ENCODE measurements at regions not wholly inside any gene's neighbourhood (a gene's known extent, or its start where the extent isn't known, plus 50 kb on each side); places are given as distances from the start of the nearest gene placed in this dataset.

- Histone ChIP-seq H3K4me3 (ENCODE audit: control insufficient read depth in 2 of 3, extremely low read depth in 1 of 3, insufficient read depth in 2 of 3, low read depth in 1 of 3, low read length in 3 of 3) (no peak overlapping the region), H3K4me1 (ENCODE audit: control insufficient read depth, extremely low read depth, insufficient read depth, low read length) (no peaks in the 10 kb centered on the region), H4K20me1 (ENCODE audit: control insufficient read depth, extremely low read depth, insufficient read depth, low read length) (no peaks in the 10 kb centered on the region), H3K9me1 (ENCODE audit: control insufficient read depth, extremely low read depth, insufficient read depth, low read length) (no peaks in the 10 kb centered on the region), H3K27me3 (ENCODE audit: control insufficient read depth, extremely low read depth, insufficient read depth, low read length) (no peaks in the 10 kb centered on the region), H3K36me3 (ENCODE audit: control insufficient read depth in 2 of 2, extremely low read depth in 1 of 2, insufficient read depth in 2 of 2, low read length in 2 of 2) (no peaks in the 10 kb centered on the region), H2AFZ (ENCODE audit: control insufficient read depth, low read length) (no peak overlapping the region), H3K27ac (ENCODE audit: control insufficient read depth, insufficient read depth, low read length) (no peak overlapping the region), H3K4me2 (ENCODE audit: control insufficient read depth, extremely low read depth, insufficient read depth, low read depth, low read length) (no peak overlapping the region), H3K79me2 (ENCODE audit: control insufficient read depth, insufficient read depth, low read length) (no peaks in the 10 kb centered on the region), H3K9ac (ENCODE audit: control insufficient read depth, extremely low read depth, insufficient read depth, low read length) (no peak overlapping the region), H3K9me3 (ENCODE audit: control insufficient read depth, low read depth, low read length) (no peaks in the 10 kb centered on the region)
- TF ChIP-seq EZH2 (IDR thresholded peaks at IDR 0.05; ENCODE audit: low read length), result no peak
- no peak for TF ChIP-seq CTCF (optimal IDR thresholded peaks at IDR 0.05 in 1 of 3, IDR thresholded peaks at IDR 0.05 in 1 of 3, conservative IDR thresholded peaks at IDR 0.05 in 1 of 3; ENCODE audit: extremely low read depth in 1 of 3, insufficient read depth in 2 of 3, low read length in 3 of 3)
- DNase-seq (ENCODE audit: low read depth, low spot score) (no peak), FAIRE-seq (no peak)
- dilution Hi-C loops (cut with MboI; ENCODE audit: extremely low pct_ligation_motif_present, low sequenced_read_pairs), result no loop called here
Observed at GRCh38 chr5:118311103-118311819, 677.1 kb downstream of the DTWD2 start.

DNA sequence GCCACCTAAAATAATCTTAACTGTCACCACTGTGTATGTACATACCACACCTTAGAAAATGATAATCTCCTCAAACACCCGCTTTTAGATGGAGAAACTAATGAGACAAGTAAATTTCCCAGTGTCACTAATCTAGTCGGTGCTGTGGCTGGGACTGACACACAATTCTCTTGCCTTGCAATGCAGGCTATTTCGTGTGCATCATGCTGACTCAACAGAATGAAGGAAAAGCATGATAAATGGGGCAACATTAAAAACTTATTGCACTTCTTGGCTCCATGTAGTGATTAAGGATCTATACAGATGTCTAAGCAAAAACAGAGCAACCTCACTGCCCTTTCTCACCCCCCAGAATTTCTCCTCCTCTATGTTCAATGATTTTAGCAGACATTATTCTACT lies 677.9 kb downstream of the DTWD2 start:
- Histone ChIP-seq H3K9ac (ENCODE audit: control insufficient read depth, extremely low read depth, insufficient read depth, low read length) (no peak overlapping the region), H3K79me2 (ENCODE audit: control insufficient read depth, insufficient read depth, low read length) (no peaks in the 10 kb centered on the region), H3K27ac (ENCODE audit: control insufficient read depth, insufficient read depth, low read length) (no peak overlapping the region), H2AFZ (ENCODE audit: control insufficient read depth, low read length) (no peak overlapping the region), H3K4me2 (ENCODE audit: control insufficient read depth, extremely low read depth, insufficient read depth, low read depth, low read length) (no peak overlapping the region), H3K4me3 (ENCODE audit: control insufficient read depth in 2 of 3, extremely low read depth in 1 of 3, insufficient read depth in 2 of 3, low read depth in 1 of 3, low read length in 3 of 3) (no peak overlapping the region), H3K9me1 (ENCODE audit: control insufficient read depth, extremely low read depth, insufficient read depth, low read length) (no peaks in the 10 kb centered on the region), H3K27me3 (ENCODE audit: control insufficient read depth, extremely low read depth, insufficient read depth, low read length) (no peaks in the 10 kb centered on the region), H3K36me3 (ENCODE audit: control insufficient read depth in 2 of 2, extremely low read depth in 1 of 2, insufficient read depth in 2 of 2, low read length in 2 of 2) (no peaks in the 10 kb centered on the region), H3K9me3 (ENCODE audit: control insufficient read depth, low read depth, low read length) (no peaks in the 10 kb centered on the region), H4K20me1 (ENCODE audit: control insufficient read depth, extremely low read depth, insufficient read depth, low read length) (no peaks in the 10 kb centered on the region), H3K4me1 (ENCODE audit: control insufficient read depth, extremely low read depth, insufficient read depth, low read length) (no peaks in the 10 kb centered on the region)
- no peak for FAIRE-seq
- no peak for DNase-seq (ENCODE audit: low read depth, low spot score)
- TF ChIP-seq EZH2 (IDR thresholded peaks at IDR 0.05; ENCODE audit: low read length), result no peak
- no peak for TF ChIP-seq CTCF (optimal IDR thresholded peaks at IDR 0.05 in 1 of 3, IDR thresholded peaks at IDR 0.05 in 1 of 3, conservative IDR thresholded peaks at IDR 0.05 in 1 of 3; ENCODE audit: extremely low read depth in 1 of 3, insufficient read depth in 2 of 3, low read length in 3 of 3)
- dilution Hi-C loops (cut with MboI; ENCODE audit: extremely low pct_ligation_motif_present, low sequenced_read_pairs), result no loop called here

Measured in keratinocyte (primary cell).